ENCODE measurements at regions not wholly inside any gene's neighbourhood (a gene's known extent, or its start where the extent isn't known, plus 50 kb on each side); places are given as distances from the start of the nearest gene placed in this dataset.
A peak's percentile ranks its signal among the peaks of the same experiment; 100 is the strongest.
"Not testable (repeated sequence)": the region's sequence is repeated elsewhere in the genome, so short reads cannot be mapped to it uniquely, and the experiment has no call there.

- DNase-seq (ENCODE audit: low read depth, low spot score) = peak; percentile 1
Observed at GRCh38 chr13:56670563-56670962, 470.2 kb upstream of the PRR20A start.

- DNase-seq (ENCODE audit: low read depth, low spot score) = no peak
Observed at GRCh38 chr13:56681404-56681803, 459.3 kb upstream of the PRR20A start.

- DNase-seq (ENCODE audit: low read depth, low spot score) = no peak
Observed at GRCh38 chr13:56687131-56687530, 453.6 kb upstream of the PRR20A start.

GRCh38 chr13:56697011-56697410 is 443.7 kb upstream of the PRR20A start:
- DNase-seq (ENCODE audit: low read depth, low spot score) = no peak

GRCh38 chr13:56700324-56700723 is 440.4 kb upstream of the PRR20A start:
- DNase-seq (ENCODE audit: low read depth, low spot score) = no peak

GRCh38 chr13:56706485-56706884 is 434.2 kb upstream of the PRR20A start:
- no peak for DNase-seq (ENCODE audit: low read depth, low spot score)

- DNase-seq (ENCODE audit: low read depth, low spot score) = no peak
Observed at GRCh38 chr13:56713656-56714055, 427.1 kb upstream of the PRR20A start.

GRCh38 chr13:56718791-56719190 is 421.9 kb upstream of the PRR20A start:
- no peak for DNase-seq (ENCODE audit: low read depth, low spot score)

GRCh38 chr13:56720841-56721240 is 419.9 kb upstream of the PRR20A start:
- no peak for DNase-seq (ENCODE audit: low read depth, low spot score)

- DNase-seq (ENCODE audit: low read depth, low spot score) = no peak
Observed at GRCh38 chr13:56735537-56735942, 405.2 kb upstream of the PRR20A start.

- DNase-seq (ENCODE audit: low read depth, low spot score) = no peak
Observed at GRCh38 chr13:56736966-56737365, 403.8 kb upstream of the PRR20A start.

GRCh38 chr13:56752636-56753035 is 388.1 kb upstream of the PRR20A start:
- DNase-seq (ENCODE audit: low read depth, low spot score) = no peak

GRCh38 chr13:56755181-56755935 is 385.4 kb upstream of the PRR20A start:
- no peak for DNase-seq (ENCODE audit: low read depth, low spot score)

GRCh38 chr13:56763333-56763732 is 377.4 kb upstream of the PRR20A start:
- not testable (repeated sequence) for DNase-seq (ENCODE audit: low read depth, low spot score)

GRCh38 chr13:56773148-56773547 is 367.6 kb upstream of the PRR20A start:
- no peak for DNase-seq (ENCODE audit: low read depth, low spot score)

GRCh38 chr13:56789527-56789926 is 351.2 kb upstream of the PRR20A start:
- DNase-seq (ENCODE audit: low read depth, low spot score) = no peak

- no peak for DNase-seq (ENCODE audit: low read depth, low spot score)
Observed at GRCh38 chr13:56837161-56837560, 303.6 kb upstream of the PRR20A start.

GRCh38 chr13:56850852-56851251 is 289.9 kb upstream of the PRR20A start:
- no peak for DNase-seq (ENCODE audit: low read depth, low spot score)

- no peak for DNase-seq (ENCODE audit: low read depth, low spot score)
Observed at GRCh38 chr13:56861476-56861875, 279.2 kb upstream of the PRR20A start.

- no peak for DNase-seq (ENCODE audit: low read depth, low spot score)
Observed at GRCh38 chr13:56864451-56864850, 276.3 kb upstream of the PRR20A start.

- no peak for DNase-seq (ENCODE audit: low read depth, low spot score)
Observed at GRCh38 chr13:56865416-56865815, 275.3 kb upstream of the PRR20A start.

GRCh38 chr13:56869671-56870070 is 271.0 kb upstream of the PRR20A start:
- no peak for DNase-seq (ENCODE audit: low read depth, low spot score)

GRCh38 chr13:56886398-56886797 is 254.3 kb upstream of the PRR20A start:
- DNase-seq (ENCODE audit: low read depth, low spot score) = no peak

- DNase-seq (ENCODE audit: low read depth, low spot score) = no peak
Observed at GRCh38 chr13:56888455-56888854, 252.3 kb upstream of the PRR20A start.
